Occipital lobe (tissue), 1 donor: ENCODE measurements at regions not wholly inside any gene's neighbourhood (a gene's known extent, or its start where the extent isn't known, plus 50 kb on each side); places are given as distances from the start of the nearest gene placed in this dataset.
"Not testable (repeated sequence)": the region's sequence is repeated elsewhere in the genome, so short reads cannot be mapped to it uniquely, and the experiment has no call there.

Experiments used
- DNase-seq: peaks from one replicate; lab custom pipeline; 2025; lab: John Stamatoyannopoulos, UW

DNA sequence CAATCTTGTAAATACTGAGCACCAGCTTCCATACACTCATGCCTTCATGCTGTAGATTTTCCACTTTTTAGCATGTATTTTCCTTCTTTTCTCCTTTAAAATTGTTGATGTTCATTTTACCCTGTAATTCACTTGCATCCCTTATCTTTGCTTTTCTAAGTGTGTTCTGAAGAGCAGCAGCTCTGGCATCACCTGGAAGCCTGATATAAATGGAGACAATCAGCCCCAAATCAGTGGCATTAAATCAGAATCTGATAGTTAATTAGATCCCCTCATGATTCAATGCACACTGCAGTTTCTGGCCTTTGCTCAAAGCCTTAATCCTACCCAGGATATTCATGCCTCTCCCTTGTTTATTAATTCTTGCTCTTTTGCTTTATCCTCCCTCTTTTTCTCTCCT is 942.4 kb downstream of the XPNPEP1 start:
- DNase-seq: no peak

DNA sequence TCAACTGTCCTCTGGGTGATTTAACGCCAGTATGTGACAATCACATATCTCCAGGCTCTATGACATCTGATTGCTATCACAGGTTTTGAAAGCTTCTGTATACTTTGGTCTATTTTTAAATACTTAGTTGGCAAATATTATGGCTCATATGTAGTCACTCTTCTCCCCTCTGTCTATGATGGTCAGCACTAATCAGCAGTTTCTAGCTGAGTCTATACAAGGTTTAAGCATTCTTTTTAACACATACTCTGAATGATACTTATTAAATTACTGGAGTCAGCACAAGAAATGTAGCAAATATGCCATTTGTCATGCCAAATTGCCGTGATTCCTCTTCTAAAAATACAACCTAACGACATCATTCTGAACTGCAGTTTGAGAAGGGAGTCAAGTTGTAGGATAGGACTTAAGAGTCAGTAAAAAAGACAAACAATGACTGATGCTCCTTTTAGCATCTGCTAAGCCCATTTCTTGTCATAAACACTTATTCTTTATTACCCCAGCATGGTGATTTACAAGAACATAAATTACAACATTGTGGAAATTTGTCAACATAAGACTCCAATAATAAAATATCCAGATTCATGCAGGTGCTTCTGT is 947.8 kb downstream of the XPNPEP1 start:
- no peak for DNase-seq

DNA sequence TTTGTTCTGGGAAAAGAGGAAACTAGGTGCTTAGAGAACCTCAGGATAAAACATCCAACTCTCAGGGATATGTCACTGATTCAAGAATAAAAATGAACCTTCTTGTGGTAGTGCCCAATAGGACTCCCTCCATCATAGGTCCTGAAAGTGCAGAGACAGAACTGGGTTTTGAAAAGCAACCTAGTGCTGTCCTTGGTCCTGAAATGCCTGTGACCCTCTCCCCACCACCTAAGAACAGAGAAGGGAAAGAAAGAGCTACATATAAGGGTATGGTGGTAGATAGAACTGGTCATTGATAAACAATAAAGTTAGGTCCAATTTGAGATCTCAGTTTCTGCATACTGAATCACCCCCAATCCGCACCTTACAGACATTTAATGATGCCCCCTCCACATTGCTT is 953.3 kb downstream of the XPNPEP1 start:
- no peak for DNase-seq

DNA sequence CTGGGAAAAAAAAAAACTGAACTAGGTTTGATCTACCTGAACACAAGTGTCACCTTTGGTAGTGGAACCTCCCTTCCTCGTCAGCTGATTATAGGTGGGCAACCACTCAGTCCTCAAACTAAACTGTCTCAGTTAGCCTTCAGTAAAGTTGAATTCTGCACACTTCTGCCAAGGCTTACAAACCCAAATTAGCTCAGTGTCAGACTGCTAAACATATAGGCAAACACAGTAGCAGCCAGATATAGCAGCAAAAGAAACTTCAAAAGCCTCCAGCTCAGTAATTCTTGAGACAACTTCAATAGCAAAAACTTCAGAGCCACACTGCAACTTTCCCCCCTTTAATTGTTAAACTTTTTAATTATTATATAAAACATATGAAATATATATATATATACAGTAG is 956.9 kb downstream of the XPNPEP1 start:
- DNase-seq: no peak

DNA sequence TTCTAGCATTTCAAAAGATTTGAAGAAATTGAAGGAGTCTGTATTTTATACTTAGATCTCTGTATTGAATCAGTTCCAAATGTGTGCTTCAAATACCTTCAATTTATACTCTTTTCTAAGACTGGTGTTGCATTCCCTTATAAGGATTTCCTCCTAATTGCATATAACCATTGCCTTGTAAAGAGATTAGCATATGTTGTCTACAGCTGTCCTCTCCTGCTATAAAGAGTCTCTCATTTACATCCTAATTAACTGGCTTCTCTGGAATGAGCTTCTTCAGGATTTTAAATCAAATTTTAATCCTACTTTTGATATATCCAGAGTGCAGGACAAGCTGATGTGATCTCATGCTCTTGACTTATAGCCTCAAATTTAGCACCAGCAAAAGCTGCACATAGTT is 957.3 kb downstream of the XPNPEP1 start:
- DNase-seq: no peak

DNA sequence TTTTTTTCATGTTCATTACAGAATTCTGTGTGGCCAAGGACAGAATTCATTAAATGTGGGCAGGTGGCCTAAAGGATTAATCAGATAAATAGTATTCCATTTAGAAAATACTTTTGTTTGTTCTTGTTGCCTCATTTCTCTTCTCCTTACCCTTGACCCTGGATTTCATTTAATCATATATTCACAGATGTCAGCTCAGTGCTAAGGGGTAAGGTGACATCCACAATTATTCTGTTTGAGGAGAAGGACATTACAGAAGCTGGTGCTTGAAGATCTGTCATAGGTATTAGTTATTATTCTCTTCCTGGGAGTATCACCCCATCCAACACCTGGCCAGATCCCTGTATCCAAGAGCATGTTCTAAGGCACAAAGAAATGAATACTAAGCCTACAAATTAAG is 961.1 kb downstream of the XPNPEP1 start:
- no peak for DNase-seq

DNA sequence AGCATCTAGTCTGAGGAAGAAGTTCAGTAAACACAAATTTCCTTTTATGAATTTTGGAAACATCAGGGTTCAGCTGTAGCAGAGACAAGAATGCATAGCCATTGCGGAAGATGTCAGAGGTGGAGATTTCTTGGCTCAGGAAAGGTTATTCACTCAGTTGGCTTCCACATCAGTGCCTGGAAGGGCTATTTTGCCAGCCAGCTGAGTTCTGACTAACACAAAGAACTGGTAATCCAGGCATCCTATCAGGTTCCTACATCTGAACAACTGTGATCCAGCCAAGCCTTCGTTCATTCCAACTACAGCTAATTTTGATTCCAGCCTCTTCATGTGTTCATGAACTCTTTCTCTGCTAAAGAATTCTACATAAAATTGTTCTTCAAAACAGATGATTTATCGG is 965.6 kb downstream of the XPNPEP1 start:
- DNase-seq: no peak

DNA sequence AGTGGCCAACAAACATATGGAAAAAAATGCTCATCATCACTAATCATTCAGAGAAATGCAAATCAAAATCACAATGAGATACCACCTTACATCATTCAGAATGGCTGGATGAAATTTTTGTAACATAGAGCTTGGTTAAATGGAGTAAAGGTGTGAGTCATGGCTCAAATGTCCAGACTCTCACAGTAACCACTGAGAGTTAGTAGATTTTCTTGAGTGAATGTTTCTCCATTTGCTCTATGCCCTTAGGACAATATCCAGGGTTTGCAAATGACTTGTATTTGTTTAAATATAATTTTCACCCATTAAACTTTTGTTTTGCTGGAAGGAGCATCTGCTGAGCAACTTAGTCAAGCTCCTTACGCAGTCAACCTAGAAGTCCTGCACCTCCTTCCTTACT is 967.2 kb downstream of the XPNPEP1 start:
- no peak for DNase-seq

DNA sequence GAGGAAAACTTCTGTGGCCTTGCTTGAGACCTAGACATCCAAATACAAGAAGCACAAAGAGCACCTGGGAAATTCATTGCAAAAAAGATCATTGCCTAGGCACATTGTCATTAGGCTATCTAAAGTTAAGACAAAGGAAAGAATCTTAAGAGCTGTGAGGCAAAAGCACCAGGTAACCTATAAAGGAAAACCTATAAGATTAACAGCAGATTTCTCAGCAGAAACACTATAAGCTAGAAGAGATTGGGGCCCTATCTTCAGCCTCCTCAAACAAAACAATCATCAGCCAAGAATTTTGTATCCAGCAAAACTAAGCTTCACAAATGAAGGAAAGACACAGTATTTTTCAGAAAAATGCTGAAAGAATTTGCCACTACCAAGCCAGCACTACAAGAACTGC is 1003.3 kb downstream of the XPNPEP1 start:
- not testable (repeated sequence) for DNase-seq

DNA sequence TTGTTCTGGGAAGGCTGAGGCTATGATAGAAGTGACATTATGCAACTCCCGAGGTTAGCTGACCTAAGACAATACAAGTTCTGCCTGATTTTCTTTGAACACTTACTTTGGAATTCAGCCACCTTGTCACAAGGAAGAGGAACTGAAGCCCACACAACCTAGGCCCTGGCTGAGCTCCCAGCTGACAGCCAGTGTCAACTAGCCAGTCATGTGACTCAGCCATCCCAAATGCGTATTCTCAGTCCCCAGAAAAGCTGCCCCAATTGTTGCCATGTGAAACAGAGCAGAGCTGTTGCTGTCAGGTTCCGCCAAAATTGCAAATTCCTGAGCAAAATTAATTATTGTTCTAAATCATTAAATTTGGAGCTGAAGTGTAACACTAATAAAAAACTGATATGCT is 1010.0 kb downstream of the XPNPEP1 start:
- DNase-seq: no peak

DNA sequence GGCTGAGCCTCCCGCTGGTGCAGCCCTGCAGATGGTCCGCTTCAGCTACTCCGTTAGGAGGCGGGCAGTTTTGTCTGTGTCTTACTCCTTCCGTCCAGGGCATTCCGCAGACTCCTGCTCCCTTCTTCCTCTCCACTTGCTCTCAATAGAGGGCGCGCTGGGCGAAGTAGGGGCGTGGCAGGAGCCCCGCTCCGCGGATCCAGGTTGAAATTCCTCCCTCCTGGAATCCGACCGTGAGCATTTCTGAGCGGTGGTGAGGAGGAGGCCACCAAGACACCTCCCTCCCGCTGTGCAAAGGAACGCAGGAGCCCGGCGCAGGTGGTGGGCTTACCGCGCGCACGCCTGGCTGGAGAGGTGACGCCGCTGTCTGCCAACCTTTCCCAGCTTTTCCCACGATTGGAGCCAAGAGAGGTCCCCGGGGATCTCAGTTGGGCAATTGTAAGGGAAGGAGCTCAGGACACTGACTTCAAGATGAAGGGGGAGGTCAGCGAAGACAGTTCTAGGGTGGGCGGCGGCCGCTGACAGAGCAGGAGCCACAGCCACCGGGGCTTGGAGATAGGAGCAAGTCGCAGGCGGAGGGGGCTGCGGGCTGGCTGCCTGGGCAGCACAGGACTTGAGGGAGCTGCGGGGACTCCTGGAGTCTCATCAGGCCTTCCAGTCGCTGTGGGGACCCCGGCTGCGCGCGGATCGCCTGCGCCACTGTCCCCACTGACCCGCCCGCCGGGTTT is 1011.3 kb downstream of the XPNPEP1 start:
- peak; percentile 13 for DNase-seq

DNA sequence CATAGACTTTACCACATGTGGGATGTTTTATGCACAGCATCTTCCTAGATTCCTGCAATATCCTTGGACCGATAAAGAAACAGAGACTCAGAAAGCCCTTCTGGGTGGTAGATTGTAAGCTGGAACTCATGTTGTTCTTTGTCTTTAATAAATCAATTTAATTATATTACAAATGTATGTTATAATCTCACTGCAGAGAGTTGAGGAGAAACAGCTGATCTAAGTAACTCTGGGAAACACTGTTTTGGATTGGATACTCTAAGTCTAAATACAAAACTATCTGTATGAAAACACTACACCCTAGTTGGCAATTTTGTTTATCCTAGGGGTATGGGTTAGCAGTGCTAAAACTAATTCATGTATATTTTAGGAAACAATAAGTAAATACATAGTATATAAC is 1015.2 kb downstream of the XPNPEP1 start:
- no peak for DNase-seq

DNA sequence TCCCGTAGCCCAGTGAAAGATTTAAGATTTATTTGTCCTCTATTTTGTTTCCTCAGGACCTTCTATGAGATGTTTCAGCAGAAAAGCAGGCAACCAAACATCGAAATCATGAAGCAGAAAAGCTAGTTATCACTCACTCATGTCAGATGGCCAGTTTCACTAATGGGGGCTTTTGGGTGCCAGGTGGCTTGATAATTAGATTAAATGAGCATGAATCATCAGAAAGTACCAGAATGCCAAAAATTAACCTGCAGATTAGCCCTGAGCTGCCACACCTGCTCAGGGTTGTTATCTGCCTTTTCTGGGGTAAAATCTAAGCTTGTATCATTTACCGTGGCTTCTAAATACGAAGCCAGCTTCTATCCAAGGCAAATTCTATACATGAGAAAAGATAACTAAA is 1017.5 kb downstream of the XPNPEP1 start:
- no peak for DNase-seq

DNA sequence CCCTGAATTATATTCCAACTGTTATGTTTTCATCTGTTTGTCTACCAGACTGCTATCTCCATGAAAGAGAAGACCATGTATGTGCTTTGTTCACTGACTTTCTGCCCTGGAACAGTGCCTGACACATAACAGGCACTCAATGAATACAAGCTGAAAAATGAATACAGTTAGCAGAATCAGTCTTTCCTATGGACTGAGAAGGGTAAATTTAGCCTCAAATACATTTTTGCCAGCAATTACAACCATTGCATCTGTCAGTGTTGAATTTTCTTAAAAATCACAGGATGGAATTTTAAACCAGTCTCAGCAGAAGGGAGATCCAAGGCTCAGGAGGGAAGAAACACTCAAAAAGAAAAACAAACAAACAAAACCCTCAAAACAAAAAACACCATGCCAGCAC is 1018.1 kb downstream of the XPNPEP1 start:
- no peak for DNase-seq

DNA sequence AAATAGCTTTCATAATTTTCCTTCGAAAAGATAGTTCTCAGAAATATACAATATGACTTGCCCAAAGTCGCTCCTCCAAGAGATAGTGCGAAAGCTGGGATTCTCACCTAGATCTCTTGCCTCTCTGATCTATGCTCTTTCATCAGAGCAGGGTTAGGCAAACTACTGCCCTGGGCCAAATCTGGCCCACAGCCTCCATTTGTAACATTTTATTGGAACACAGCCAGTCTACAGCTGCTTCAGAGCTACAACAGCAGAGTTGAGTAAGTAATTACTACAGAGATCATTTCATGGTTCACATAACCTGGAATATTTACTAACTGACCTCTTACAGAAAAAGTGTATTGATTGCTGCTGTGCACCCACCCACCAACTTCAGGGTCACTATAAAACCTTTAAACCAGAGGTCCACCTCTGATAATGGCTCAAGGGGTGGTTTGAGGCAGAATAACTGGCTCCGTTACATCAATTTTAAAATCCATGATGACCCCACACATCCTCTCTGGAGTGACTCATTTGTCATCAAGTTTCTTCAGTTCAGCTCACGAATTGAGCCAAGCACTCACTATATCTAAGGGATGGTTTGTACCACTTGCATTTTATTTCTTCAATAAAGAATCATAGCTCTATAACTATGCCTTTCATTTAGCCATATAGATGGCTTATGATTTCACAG is 1019.0 kb downstream of the XPNPEP1 start:
- no peak for DNase-seq

DNA sequence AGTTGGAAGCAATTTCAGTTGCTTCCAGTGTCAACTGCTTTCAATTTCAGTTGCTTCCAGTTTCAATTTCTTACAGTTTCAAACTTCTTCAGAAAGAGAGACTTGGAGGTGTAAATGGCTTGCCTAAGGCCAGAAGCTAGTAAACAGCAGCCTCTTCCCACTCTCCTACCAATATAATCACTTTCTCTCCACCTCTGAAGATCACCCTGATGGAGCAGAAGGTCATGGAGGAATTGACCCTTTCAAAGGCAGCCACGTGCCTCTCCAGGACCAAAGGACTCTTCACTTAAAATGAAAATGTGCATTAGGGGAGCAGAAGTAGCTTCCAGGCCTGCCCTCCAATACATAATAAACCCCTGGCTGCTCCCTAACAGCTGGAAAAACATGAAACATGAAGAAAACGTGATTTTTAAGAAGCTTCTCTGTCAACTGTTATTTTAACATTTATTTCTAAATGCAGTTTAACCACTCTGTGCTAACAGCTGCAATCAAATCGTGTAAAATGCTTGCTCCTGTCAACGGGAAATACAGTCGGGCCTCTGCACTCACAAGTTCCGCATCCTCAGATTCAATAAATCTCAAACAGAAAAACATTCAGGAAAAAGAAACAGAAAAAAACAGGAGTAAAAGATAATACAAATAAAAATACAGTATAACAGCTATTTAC is 1020.6 kb downstream of the XPNPEP1 start:
- no peak for DNase-seq

DNA sequence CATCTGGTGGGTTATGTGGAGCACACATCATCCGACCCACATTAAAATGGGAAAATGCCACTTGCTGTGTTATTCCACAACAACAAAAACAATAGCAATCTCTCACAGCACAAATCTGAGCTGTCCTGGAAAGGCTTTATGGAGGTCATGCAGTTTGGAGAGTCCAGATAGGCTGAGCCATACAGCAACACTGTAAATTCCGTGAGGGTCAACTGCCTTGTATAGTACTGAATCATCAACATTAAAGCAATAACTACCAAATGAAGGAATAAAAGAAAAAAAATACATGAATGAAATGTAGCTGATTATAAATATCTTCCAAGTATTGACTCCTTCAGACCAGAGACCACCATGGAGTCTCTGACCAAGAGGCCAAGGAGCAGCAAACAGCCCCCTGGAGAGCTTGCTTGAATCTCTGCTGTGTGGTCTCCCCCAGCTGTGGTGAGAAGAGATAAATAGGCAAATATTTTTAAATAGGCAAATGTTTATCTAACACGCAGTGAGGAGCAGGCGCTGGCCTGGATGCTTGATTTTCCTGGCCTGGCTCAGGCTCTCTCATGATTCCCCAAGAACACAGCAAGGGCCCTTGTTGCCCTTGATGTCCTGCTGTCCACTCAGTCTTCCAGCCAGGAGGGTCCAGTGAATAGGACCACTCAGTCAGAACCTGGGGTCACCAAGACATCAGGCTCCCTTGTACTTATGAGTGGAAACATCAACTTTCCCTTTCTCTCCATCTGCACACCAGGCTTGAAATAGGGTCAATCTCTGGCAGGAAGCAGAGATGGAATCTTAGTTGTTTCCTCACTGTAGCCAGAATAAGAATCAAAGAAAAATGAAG is 1021.3 kb downstream of the XPNPEP1 start:
- no peak for DNase-seq

DNA sequence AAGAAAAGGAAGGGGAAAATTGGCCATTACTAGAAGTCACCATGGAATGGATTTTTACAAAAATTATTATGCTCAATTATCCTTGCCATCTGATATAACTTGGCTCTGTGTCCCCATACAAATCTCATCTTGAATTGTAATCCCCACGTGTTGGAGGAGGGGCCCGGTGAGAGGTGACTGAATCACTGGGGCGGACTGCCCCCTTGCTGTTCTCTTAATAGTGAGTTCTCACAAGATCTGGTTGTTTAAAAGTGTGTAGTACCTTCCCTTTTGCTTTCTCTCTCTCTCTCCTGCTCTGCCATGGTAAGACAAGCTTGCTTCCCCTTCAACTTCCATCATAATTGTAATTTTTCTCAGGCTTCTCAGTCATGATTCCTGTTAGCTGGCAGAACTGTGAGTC is 1023.6 kb downstream of the XPNPEP1 start:
- DNase-seq: no peak

DNA sequence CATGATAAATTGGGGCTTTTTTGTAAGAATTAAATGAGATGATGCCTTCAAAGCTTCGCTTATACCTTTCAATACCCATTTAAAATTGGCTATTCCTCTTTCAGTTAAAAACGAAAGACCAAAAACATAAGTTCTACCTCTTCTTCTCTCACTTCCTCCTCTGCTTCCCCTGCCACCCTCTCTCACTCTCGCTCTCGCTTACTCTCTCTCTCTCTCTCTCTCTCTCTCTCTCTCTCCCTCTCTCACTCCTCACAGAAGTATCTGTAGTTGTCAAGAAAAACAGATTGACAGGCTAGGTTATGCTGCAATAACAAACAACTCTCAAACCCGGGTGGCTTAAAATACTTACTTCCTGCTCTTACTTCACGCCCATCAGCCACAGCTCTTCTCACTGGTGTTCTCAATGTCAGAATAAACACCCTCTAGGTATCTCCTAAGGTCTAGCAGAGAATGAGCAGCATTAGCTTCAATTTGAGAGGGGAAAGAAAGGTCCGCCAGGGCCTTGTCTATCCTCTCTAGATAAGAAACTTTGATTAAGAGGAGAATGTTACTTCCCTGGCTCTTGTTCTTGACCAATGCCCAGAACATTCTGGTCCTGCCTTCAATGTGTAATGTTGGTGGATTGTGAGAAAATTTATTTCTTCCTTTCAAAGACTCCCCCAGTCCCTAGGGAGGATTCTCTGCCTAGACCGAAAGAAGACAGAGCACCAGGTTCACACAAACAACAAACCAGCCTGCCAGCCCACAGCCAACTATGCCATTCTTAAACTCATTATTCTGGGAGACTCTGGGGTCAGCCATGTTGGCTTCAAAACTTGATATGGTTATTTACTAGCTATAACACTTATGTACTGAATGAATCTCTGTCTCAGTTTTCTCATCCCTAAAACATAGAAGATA is 1028.7 kb downstream of the XPNPEP1 start:
- DNase-seq: no peak

DNA sequence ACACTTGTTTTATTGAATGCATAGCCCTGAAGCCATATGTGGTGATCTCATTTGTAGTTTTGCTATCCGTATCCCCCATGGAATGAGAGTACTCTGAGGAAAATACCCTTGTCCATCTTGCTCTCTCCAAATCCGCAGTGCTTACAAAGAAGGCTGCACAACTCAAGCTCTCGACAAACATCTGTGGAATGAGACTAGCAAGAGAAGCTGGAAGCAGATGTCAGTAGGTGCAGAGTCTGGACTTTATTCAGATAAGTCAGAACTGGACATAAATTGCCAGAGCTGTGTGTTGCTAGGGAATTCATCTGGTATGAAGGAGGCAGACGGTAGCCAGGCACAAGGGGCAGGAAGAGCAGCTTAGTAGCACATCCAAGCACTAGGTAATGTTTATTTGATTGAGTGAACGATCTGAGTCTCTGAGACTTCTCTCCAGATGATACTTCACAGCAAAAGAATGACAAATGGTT is 1046.2 kb downstream of the XPNPEP1 start:
- DNase-seq: no peak
